HG03378 (cell line): ENCODE measurements at regions not wholly inside any gene's neighbourhood (a gene's known extent, or its start where the extent isn't known, plus 50 kb on each side); places are given as distances from the start of the nearest gene placed in this dataset.
"Not testable (repeated sequence)": the region's sequence is repeated elsewhere in the genome, so short reads cannot be mapped to it uniquely, and the experiment has no call there.

Source experiments
- ATAC-seq: cut with Tn5 transposase; IDR thresholded peaks from one replicate; pipeline ENCODE4 v1.9.1; 2021; ENCODE audit warnings: mild to moderate bottlenecking, moderate library complexity; ENCODE audit not compliant: unreplicated experiment

- ATAC-seq: no peak
Observed at GRCh38 chr13:99074693-99075092, 96.8 kb upstream of the DOCK9 start.

DNA sequence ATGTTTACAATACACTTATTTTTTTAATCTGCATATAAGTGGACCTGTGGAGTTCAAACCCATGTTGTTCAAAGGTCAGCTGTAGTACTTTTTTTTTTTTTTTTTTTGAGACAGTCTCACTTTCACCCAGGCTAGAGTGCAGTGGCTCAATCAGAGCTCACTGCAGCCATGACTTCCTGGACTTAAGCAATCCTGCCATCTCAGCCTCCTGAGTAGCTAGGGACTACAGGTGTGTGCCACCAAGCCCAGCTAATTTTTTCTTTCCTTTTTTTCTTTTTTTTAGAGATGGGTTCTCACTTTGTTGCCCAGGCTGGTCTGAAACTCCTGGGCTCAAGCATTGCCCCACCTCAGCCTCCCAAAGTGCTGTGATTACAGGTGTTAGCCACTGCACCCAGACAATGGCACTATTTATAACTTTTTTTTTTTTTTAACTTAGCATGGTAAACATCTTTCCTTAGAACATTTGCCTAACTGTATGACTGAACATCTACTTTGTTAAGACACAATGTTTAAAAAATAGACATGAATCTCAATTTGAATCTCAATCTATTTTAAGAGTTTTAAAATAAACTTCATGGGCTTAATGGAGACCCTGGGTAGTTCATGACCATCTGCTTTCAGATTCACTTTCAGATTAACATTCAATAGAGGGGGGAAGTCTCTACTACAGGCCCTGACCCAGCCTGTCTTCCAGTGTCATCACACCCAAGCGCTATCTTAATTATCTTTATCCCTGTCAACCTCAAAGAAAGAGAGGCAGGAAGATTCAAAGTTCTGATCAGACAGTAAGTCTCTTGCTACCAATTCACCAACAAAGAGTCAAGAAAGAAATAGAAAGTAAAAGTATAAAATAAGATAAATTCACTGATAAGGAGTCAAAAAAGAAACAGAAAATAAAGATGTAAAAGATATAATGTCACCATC lies 97.7 kb upstream of the DOCK9 start:
- ATAC-seq: peak; percentile 91

GRCh38 chr13:99078017-99078771 lies 100.3 kb upstream of the DOCK9 start:
- no peak for ATAC-seq

GRCh38 chr13:99080131-99080530 lies 102.3 kb upstream of the DOCK9 start:
- ATAC-seq: no peak

DNA sequence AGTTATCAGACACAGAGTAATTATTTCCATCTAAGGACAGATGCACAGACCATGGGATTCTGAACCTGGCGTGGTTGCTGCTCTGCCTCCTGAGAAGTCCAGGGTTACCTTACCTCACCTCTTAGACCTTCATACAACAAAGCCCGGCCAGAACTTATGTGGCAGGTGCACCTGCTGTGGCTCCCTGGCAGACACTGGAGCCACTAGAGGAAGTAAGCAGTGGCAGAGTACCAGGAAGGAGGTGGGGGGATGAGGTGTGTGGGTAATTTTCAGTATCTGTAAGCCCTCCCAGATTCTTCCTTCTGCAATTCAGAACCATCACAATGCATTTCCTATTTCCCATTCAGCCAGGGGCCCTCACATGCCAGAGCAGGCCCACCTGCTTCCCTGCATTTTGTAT lies 106.1 kb upstream of the DOCK9 start:
- no peak for ATAC-seq

DNA sequence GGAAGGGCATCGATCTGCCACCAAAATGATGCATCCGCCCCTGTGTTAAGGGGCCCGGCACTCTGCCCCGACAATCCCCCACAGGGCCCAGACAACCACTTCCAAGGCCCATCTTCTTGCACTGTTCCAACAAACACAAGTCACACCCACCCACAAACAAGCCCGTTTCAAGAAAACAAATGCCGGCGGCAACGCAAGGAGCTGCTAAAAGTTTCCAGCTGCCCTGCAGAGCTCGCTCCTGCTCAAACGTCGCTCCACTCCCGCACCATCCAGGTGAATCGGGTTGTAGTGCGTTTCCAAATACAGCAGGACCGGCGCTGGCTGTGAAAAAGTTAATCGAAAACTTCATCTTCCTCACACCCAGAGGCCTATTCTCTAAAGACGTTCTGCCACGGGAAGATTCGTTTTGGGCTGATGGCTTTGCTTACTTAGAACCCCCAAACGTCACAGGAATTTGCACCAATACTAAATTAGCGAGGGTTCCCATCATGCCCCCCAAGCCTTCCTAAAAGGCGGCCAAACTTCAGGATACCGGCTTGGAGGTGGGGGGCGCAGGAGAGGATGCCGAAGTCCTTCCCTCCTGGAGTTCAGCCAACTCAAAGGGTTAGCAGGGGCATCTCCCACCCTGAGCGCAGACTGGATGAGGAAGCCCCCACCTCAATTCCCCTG lies 107.4 kb upstream of the DOCK9 start:
- ATAC-seq: no peak

DNA sequence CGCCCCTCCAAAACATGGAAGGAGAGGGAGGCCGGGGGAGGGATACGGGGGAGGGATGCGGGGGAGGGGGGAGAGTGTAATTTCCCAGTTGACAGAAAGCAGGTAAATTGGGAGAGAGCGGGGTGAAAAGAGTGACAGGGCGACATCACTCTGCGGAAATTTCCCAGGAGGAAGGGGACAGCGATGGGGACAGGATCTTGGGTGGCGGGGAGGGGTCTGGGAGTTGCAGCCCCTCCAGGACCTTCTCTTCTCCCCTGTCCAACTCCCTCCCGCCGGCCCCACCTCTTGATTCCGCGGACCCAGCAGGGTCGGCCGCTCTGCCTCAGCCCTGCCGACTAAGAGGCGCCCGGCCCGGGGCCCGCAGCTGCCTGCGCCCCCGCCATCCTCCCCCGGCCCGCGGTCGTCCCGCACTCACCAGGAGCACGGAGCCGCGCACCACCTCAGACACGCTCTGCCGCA lies 108.0 kb upstream of the DOCK9 start:
- no peak for ATAC-seq

- peak; percentile 5 for ATAC-seq
Observed at GRCh38 chr13:99086267-99087097, 108.6 kb upstream of the DOCK9 start.

DNA sequence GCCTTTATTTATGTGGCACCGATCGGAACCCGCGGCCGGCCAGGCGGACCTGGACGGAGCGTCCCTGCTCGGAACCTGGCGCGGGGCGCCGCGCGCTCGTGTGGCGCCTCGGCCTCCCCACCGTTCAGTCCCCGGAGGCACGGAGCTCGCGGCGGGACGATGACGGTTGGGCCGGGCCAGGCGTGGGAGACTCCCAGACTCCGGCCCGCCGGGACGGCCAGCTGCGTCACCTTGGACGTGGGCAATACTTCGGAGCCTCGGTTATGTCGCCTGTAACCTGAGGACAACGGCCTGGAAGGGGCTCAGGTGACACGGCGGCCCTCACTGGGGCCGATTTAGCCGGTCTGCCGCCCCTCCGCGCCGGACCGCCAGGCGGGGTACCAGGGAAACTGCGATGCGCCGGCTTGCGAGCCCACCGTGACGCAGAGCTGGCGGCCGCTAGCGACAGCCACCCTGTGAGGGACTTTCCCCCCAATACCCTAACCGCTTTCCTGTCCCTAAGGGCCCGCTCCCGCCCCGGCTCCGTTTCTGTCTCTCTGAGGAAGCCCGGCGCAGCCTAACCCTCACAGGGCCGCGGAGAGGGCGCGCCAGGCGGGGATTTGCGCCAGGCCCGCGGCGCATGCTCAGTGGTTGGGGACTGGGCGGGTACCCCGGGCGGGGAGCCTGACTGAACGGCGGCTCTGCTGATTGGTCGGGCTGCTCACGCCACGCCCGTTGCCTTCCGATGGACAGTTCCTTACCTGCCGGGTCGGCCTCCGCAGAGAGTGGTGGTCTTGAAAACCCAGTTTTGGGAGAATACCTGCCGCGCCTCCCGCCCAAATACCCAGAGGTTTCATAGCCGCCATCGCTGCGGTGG lies 109.5 kb upstream of the DOCK9 start:
- ATAC-seq: peak; percentile 85

- ATAC-seq: peak; percentile 43
Observed at GRCh38 chr13:99087954-99088491, 110.2 kb upstream of the DOCK9 start.

DNA sequence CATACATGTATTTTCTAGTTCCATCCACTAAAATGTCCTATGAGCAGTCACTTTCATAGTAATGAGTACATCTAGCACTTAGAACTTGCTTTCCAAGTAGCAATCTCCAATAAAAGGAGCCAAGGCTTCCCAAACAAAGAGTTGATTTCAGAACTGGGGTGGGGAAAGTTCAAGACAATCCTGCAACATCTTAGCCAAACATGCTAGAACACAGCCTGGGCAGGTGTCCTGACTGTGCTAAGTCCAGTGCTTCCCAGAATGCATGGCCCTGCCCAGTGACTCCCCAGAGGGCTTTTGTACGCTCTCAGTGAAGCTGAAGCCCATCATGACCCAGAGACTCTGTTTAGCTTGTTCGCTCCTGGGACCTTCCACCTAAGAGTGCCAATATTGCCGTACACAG lies 106.7 kb upstream of the UBAC2 start:
- ATAC-seq: no peak

- ATAC-seq: not testable (repeated sequence)
Observed at GRCh38 chr13:99101831-99102230, 98.8 kb upstream of the UBAC2 start.

DNA sequence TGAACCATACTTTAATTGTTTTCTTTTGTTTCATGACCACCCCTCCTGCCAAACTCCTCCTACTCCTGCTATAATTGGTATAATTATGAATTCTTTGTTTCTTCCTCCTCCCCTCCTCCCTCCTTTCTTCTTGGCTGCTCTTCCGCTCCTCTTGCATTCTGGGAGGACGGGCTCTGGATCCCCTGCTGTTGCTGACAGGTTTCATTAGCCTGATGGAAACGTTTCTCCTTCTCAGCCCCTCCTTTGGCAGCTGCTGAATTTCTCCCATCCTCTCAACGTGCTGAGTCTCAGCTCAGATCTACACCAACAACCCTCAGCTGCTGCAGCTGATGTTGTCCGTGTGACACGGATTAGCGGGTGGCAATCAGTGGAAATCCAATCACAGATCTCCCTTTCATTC lies 97.1 kb upstream of the UBAC2 start:
- no peak for ATAC-seq

DNA sequence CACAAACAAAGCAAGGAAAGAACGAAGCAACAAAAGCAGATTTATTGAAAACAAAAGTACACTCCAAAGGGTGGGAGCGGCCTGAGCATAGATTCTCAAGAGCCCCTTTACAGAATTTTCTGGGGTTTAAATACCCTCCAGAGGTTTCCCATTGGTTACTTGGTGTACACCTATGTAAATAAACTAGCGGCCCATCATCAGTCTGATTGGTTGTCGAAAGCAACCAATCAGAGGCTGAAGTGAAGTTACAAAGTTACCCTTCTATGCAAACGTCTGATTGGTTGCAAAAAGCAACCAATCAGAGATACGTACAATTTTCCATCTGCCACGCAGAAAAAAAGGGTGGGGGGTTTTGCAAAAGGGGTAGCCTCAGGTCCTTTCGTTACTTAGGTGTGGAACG lies 96.3 kb upstream of the UBAC2 start:
- no peak for ATAC-seq

GRCh38 chr13:99105160-99105559 lies 95.5 kb upstream of the UBAC2 start:
- ATAC-seq: no peak

GRCh38 chr13:99113351-99113750 lies 87.3 kb upstream of the UBAC2 start:
- ATAC-seq: no peak

GRCh38 chr13:99118179-99118578 lies 82.5 kb upstream of the UBAC2 start:
- no peak for ATAC-seq

GRCh38 chr13:99119656-99120055 lies 81.0 kb upstream of the UBAC2 start:
- no peak for ATAC-seq

GRCh38 chr13:99120751-99121150 lies 79.9 kb upstream of the UBAC2 start:
- ATAC-seq: no peak
